Fibroblast of skin of left quadriceps (primary cell): ENCODE measurements at regions not wholly inside any gene's neighbourhood (a gene's known extent, or its start where the extent isn't known, plus 50 kb on each side); places are given as distances from the start of the nearest gene placed in this dataset.
A peak's percentile ranks its signal among the peaks of the same experiment; 100 is the strongest.
"Not testable (repeated sequence)": the region's sequence is repeated elsewhere in the genome, so short reads cannot be mapped to it uniquely, and the experiment has no call there.

Source experiments
- DNase-seq, 2 experiments: peaks; one replicate each; pipeline ENCODE4 v3.0.0-alpha.2; 2013; ENCODE audit warnings: low read depth in 2 of 2

DNA sequence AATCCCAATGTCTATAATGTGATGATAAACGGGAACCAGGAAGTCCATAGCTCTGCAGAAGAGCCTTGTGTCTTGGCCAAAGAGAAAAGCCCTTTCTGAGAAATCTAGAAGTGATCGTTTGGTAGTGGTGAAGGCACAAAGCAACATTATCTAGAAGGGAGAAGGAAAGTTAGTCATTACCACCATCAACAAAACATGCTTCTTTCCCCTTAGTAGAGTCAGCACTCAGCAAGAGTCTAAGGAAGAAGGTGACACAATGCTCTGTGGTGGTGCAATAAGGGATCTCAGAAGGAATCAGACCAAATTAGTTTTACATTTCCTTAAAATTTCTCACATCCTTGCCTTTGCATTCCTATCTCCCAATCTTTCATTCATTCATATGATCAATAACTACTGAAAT, 134.4 kb upstream of the PRDX6 start:
- no peak for DNase-seq

DNA sequence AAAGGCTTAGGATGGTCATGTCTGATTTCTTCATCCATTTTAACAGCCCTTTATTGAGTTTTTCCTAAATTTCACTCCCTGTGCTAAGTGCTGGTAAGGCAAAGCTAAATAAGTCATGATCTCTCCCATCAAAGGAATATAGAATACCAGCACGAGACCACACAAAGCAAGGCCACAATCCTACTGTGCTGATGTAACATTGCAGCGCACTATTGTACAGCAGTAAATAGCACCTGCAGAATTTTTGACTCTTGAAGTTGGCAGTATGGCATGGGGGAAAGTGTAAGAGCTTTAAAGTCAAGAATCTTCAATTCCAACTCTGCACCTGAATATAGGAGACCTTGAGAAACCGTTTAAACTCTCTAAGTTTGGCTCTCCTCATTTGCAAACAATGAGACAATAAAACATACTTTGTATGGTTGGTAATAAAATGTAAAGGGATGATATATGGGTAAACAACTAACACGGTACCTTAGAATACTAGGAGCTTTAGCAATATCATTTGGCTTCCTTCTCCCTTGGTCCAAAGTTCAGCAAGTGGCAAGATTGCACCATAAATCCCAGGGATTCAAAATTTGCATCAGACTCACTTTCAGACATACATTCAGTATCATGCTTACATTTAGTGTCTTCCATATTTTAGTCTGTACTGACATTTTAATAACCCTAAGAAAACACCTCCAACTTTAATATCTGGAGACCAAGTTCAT, 132.9 kb upstream of the PRDX6 start:
- no peak for DNase-seq

- DNase-seq: no peak
These were observed 129.8 kb upstream of the PRDX6 start for GRCh38 chr1:173347282-173347818.

DNA sequence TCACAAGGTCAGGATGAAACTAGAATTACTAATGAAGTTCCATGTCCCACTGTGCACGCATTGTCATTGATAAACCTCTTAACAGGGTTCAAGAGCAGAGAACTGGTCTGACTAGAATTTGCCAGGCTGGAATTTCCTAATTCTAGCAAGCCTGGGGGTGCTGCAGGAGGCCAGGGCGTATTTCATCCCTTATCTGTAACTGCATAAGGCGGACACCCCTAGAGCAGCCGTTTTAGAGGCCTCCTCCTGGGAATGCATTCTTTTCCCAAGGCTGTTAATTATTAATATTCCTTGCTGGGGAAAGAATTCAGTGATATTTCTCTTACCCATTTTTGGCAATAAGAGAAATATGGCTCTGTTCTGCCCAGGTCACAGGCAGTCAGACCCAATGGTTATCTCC, 124.5 kb upstream of the PRDX6 start:
- DNase-seq: not testable (repeated sequence)

DNA sequence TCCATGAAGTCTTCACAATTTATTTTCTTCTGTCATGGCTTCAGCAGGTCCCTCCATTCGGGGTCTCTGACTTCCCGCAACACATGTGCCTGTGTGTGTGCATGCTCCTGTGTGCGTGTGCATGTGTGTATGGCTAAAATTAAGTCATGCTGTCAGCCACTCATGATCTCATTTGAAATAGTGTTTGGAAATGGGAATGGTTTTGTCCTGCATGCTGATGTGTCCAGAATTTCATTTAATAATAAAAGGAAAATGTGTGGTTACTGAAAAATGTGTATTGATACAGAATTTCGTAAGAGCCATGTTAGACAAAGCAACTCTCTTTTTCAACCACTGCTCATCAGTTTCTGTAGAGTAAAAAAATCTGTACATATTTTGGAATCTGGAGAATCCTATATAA, 123.8 kb upstream of the PRDX6 start:
- peak; percentile 56 to 59 for DNase-seq

- no peak for DNase-seq
These were observed 122.2 kb upstream of the PRDX6 start for GRCh38 chr1:173354937-173355280.

- no peak for DNase-seq
These were observed 121.7 kb upstream of the PRDX6 start for GRCh38 chr1:173355281-173356031.

GRCh38 chr1:173356191-173356762, 120.9 kb upstream of the PRDX6 start:
- DNase-seq: peak; percentile 18 to 29

DNA sequence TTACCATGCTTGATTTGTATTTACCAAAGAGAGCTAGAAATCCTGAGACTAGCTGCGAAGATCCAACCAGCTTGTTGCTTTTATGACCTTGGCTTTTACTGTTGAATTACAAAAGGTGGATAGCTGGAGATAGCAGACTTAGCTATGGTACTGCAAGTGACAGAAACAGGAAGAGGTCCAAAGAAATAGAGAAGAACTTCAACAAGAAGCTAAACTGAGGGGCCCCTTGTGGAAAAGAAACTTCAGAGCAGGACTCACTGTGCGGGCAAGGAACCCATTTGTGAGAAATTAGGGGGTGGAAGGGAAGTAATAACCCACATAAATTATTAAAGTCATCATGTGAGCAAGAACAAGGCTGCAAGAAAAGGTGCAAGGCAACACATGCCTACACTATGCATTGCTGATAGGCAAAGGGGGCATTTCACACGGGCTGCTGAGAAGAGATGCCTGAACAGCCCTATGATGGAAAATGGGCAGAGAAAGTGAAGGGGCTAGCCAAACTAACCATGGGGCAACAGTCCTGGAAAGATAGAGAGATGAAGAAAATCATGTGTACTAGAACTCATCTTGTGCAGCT, 116.6 kb upstream of the PRDX6 start:
- no peak for DNase-seq

DNA sequence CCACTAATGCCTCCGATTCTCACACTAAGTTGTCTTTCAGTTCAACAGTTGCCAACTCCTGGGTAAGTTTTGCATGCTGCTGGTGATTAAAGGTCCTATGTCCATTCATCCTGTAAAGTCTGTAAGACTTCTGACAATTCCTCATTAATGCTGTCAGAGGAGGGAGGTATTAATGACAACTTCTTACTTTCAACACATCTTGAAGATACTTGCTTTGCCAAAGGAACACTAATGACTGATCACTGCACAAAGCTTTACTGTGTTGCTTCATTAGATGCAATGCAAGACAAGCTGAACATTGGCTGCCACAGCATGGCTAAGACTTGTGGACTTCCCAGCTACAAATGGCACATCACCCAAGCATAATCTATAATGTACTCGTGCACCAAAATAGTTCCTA, 114.6 kb upstream of the PRDX6 start:
- DNase-seq: no peak

- no peak for DNase-seq
These were observed 112.3 kb upstream of the PRDX6 start for GRCh38 chr1:173364827-173365226.

DNA sequence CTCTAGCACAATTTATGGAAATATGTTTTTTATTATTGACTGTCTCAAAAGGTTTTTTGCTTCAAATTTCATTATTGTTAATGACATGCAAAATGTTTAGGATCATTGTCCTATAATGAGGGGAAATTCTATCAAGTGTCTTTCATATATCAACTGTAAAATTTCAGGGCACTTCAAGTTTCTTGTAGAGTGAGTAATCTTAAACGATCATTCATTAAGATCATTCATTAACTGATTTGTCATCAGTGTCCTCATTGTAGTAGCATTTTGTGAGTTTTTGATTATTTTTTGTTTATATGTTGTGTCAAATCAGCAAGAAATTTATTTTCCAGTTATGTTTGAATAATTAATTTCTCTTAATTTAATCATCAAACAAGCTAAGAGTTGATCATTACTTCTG, 111.8 kb upstream of the PRDX6 start:
- DNase-seq: no peak

GRCh38 chr1:173367136-173367535, 110.0 kb upstream of the PRDX6 start:
- DNase-seq: no peak

DNA sequence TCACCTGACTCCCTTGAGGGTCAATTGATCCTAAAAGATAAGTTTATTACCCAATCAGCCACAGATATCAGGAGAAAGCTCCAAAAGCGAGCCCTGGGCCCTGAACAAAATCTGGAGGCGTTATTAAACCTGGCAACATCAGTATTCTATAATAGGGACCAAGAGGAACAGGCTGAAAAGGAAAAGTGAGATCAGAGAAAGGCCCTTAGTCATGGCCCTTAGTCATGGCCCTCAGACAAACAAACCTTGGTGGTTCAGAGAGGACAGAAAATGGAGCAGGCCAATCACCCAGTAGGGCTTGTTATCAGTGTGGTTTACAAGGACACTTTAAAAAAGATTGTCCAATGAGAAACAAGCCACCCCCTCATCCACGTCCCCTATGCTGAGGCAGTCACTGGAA, 106.5 kb upstream of the PRDX6 start:
- DNase-seq: not testable (repeated sequence)

DNA sequence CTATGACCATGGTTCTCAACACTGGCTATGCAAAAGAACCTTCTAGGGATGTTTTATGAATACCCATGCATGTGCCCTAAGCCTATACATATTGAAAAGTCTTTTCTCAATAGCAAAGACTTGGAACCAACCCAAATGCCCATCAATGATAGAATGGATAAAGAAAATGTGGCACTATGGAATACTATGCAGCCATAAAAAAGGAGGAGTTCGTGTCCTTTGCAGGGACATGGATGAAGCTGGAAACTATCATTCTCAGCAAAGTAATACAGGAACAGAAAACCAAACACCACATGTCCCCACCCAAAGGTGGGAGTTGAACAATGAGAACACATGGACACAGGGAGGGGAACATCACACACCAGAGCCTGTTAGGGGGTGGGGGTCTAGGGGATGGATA, 101.1 kb upstream of the PRDX6 start:
- DNase-seq: not testable (repeated sequence)

- DNase-seq: no peak
These were observed 99.9 kb upstream of the PRDX6 start for GRCh38 chr1:173377266-173377665.

DNA sequence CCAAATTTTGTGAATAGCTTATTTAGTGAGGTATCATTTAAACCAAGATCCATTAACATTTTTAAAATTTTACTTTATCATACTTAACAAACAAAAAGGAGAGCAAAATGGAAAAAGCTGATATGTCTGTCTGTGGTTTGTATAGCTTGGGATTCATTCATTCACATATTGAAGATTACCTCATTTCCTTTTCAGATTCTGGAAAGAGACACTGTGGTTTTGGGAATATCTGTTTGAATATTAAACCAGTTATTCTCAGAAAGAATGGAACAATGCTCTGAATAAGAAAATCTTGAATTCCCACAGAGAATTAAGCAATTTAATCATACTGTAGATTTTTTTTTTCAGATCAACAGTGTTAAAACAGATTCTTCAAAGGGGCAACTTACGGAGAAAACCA, 93.8 kb upstream of the PRDX6 start:
- DNase-seq: peak; percentile 23 to 39

- no peak for DNase-seq
These were observed 88.8 kb upstream of the PRDX6 start for GRCh38 chr1:173388352-173388751.

- peak; percentile 86 to 88 for DNase-seq
These were observed 84.1 kb upstream of the PRDX6 start for GRCh38 chr1:173392895-173393658.

DNA sequence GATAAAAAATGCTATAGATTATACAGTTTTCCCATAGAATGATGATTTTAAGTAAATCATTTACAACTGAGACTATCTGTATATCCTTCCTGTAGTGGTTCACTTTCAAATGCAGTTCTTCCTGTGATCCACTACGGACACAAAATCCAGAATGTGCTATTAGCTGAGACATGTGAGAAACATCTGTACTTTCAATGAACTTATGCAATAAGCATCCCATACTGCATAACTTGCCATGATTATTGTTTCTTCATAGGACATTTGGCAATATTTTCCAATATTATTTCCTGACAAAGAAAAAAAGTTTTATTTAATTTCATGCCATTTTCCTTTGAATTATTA, 83.5 kb upstream of the PRDX6 start:
- DNase-seq: peak; percentile 72 to 73

DNA sequence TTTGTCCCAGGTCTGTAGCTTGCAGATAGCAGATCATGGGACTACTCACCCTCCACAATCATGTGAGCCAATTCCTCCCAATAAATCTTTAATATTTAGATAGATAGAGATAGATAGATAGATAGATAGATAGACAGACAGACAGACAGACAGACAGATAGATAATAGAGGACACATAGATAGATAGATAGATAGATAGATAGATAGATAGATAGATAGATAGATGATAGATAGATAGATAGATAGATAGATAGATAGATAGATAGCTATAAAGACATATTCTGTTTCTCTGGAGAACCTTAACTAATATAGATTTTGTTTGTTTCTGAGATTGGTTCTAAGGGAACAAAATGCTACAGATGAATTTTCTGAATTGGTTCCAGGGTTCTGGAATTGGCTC, 82.3 kb upstream of the PRDX6 start:
- DNase-seq: not testable (repeated sequence)

- DNase-seq: no peak
These were observed 81.4 kb upstream of the PRDX6 start for GRCh38 chr1:173395762-173396161.
